Natural killer cell (primary cell): ENCODE measurements at regions not wholly inside any gene's neighbourhood (a gene's known extent, or its start where the extent isn't known, plus 50 kb on each side); places are given as distances from the start of the nearest gene placed in this dataset.

ENCODE experiments used
- ATAC-seq, 3 donors: fragments of 150-1000 bp in 2 of 3; fragments of 200-7000 bp in 1 of 3; cut with Tn5 transposase; 1 replicate in 1 of 3; 2 replicates in 2 of 3; pipeline ENCODE4 v1.10.0; 2021; ENCODE audit warnings: mild to moderate bottlenecking in 2 of 3, moderate library complexity in 2 of 3
- DNase-seq, 2 donors: peaks; one replicate each; pipeline versions ENCODE4 v3.0.0 to v3.0.0-alpha.2; 2013 to 2021; ENCODE audit warnings: mixed read lengths in 1 of 2
- H3K27ac ChIP-seq: one replicate; pipeline ENCODE4 v1.5.1; 2013; ENCODE audit warnings: mild to moderate bottlenecking, low read length
- H3K27me3 ChIP-seq: one replicate; pipeline ENCODE4 v1.6.1; 2013; ENCODE audit warnings: low read length; ENCODE audit not compliant: control insufficient read depth, insufficient read depth
- H3K36me3 ChIP-seq: one replicate; pipeline ENCODE4 v1.6.1; 2013; ENCODE audit warnings: low read length; ENCODE audit not compliant: control insufficient read depth, insufficient read depth
- H3K4me1 ChIP-seq: one replicate; pipeline ENCODE4 v1.6.1; 2013; ENCODE audit warnings: low read length; ENCODE audit not compliant: control insufficient read depth, insufficient read depth
- H3K4me3 ChIP-seq: one replicate; pipeline ENCODE4 v1.5.1; 2013; ENCODE audit warnings: low read length
- H3K9me3 ChIP-seq: one replicate; pipeline ENCODE4 v1.6.1; 2013; ENCODE audit warnings: low read length; ENCODE audit not compliant: control insufficient read depth, insufficient read depth
- H3K27ac Mint-ChIP-seq, 2 donors: one replicate each; pipeline ENCODE4 v1.8.0; 2022; ENCODE audit warnings: mild to moderate bottlenecking in 2 of 2, mixed read lengths in 2 of 2, moderate library complexity in 1 of 2
- H3K27me3 Mint-ChIP-seq, 2 donors: one replicate each; pipeline ENCODE4 v1.8.0; 2022; ENCODE audit warnings: low read depth in 2 of 2, mixed read lengths in 2 of 2
- H3K36me3 Mint-ChIP-seq: one replicate; pipeline ENCODE4 v1.8.0; 2022; ENCODE audit warnings: mixed read lengths
- H3K4me1 Mint-ChIP-seq, 2 donors: one replicate each; pipeline ENCODE4 v1.8.0; 2022; ENCODE audit warnings: mixed read lengths in 2 of 2
- H3K4me3 Mint-ChIP-seq: one replicate; pipeline ENCODE4 v1.8.0; 2022; ENCODE audit warnings: mild to moderate bottlenecking, moderate library complexity, mixed read lengths
- H3K9me3 Mint-ChIP-seq, 2 donors: one replicate each; pipeline ENCODE4 v1.8.0; 2022; ENCODE audit warnings: mixed read lengths in 2 of 2
- CTCF ChIP-seq: fragments of 200-600 bp; IDR thresholded peaks from one replicate; pipeline ENCODE4 v1.8.0; 2022; ENCODE audit warnings: antibody characterized with exemption
- WGBS: methylation state at CpG from one replicate; pipeline ENCODE4 v1.1.7; 2013; ENCODE audit warnings: missing lambda C conversion rate; ENCODE audit not compliant: insufficient coverage; 5-methylcytosine and 5-hydroxymethylcytosine counted together
- intact Hi-C: fragments of 100-400 bp; cut with micrococcal nuclease; formaldehyde crosslinking; loops from one replicate; pipeline ENCODE4 v1.14.2; 2022

- H3K4me3 ChIP-seq = no peak overlapping the region
- H3K4me3 Mint-ChIP-seq = no peak overlapping the region
- H3K36me3 ChIP-seq = no peaks in the 10 kb centered on the region
- no peaks in the 10 kb centered on the region for H3K27me3 Mint-ChIP-seq
- H3K4me1 Mint-ChIP-seq = no peaks in the 10 kb centered on the region
- DNase-seq (no peak), ATAC-seq (no peak)
- no peaks in the 10 kb centered on the region for H3K27me3 ChIP-seq
- H3K27ac Mint-ChIP-seq = no peak overlapping the region
- no peak for TF ChIP-seq CTCF
- no peaks in the 10 kb centered on the region for H3K4me1 ChIP-seq
- intact Hi-C loops = no loop called here
- H3K36me3 Mint-ChIP-seq = no peaks in the 10 kb centered on the region
- no peaks in the 10 kb centered on the region for H3K9me3 ChIP-seq
- WGBS = 12% methylated on average over 6 of the region's 15 CpGs
- H3K9me3 Mint-ChIP-seq = peaks cover 0 to 8% of the 10 kb centered on the region in 2 donors
- no peak overlapping the region for H3K27ac ChIP-seq
These were observed 243.5 kb downstream of the SHOX start for GRCh38 chrX:874061-874460.

- DNase-seq (no peak), ATAC-seq (no peak)
- no peaks in the 10 kb centered on the region for H3K27me3 ChIP-seq
- Mint-ChIP-seq H3K36me3 (no peaks in the 10 kb centered on the region), H3K9me3 (peaks cover 0 to 8% of the 10 kb centered on the region in 2 donors), H3K27me3 (no peaks in the 10 kb centered on the region), H3K4me1 (no peaks in the 10 kb centered on the region), H3K27ac (no peak overlapping the region), H3K4me3 (no peak overlapping the region)
- TF ChIP-seq CTCF = no peak
- no peaks in the 10 kb centered on the region for H3K9me3 ChIP-seq
- H3K27ac ChIP-seq = no peak overlapping the region
- no peak overlapping the region for H3K4me3 ChIP-seq
- intact Hi-C loops = no loop called here
- H3K36me3 ChIP-seq = no peaks in the 10 kb centered on the region
- H3K4me1 ChIP-seq = no peaks in the 10 kb centered on the region
- 96% methylated on average over 5 of the region's 7 CpGs for WGBS
These were observed 242.4 kb downstream of the SHOX start for GRCh38 chrX:873016-873415.

- Mint-ChIP-seq H3K4me1 (no peaks in the 10 kb centered on the region), H3K27ac (no peak overlapping the region), H3K4me3 (no peak overlapping the region), H3K27me3 (no peaks in the 10 kb centered on the region), H3K36me3 (no peaks in the 10 kb centered on the region), H3K9me3 (peaks cover 0 to 8% of the 10 kb centered on the region in 2 donors)
- no peak for TF ChIP-seq CTCF
- Histone ChIP-seq H3K4me3 (no peak overlapping the region), H3K9me3 (no peaks in the 10 kb centered on the region), H3K27ac (no peak overlapping the region), H3K36me3 (no peaks in the 10 kb centered on the region), H3K4me1 (no peaks in the 10 kb centered on the region), H3K27me3 (no peaks in the 10 kb centered on the region)
- peak in 1 of 3 donors; percentile 35 for ATAC-seq
- WGBS = 94% methylated on average over 19 of the region's 19 CpGs
- intact Hi-C loops = no loop called here
- no peak for DNase-seq
These were observed 241.5 kb downstream of the SHOX start for GRCh38 chrX:872090-872489.

- H3K9me3 ChIP-seq = no peaks in the 10 kb centered on the region
- no peaks in the 10 kb centered on the region for H3K36me3 ChIP-seq
- H3K27ac ChIP-seq = no peak overlapping the region
- no peaks in the 10 kb centered on the region for H3K27me3 ChIP-seq
- no peak for DNase-seq
- ATAC-seq = no peak
- H3K4me1 ChIP-seq = no peaks in the 10 kb centered on the region
- Mint-ChIP-seq H3K4me1 (no peaks in the 10 kb centered on the region), H3K27me3 (no peaks in the 10 kb centered on the region), H3K9me3 (peaks cover 0 to 8% of the 10 kb centered on the region in 2 donors), H3K4me3 (no peak overlapping the region), H3K27ac (no peak overlapping the region), H3K36me3 (no peaks in the 10 kb centered on the region)
- intact Hi-C loops = no loop called here
- H3K4me3 ChIP-seq = no peak overlapping the region
- 96% methylated on average over 10 of the region's 10 CpGs for WGBS
- TF ChIP-seq CTCF = no peak
These were observed 241.0 kb downstream of the SHOX start for GRCh38 chrX:871626-872025.
